Smooth muscle cell (in vitro differentiated cells): ENCODE measurements at regions not wholly inside any gene's neighbourhood (a gene's known extent, or its start where the extent isn't known, plus 50 kb on each side); places are given as distances from the start of the nearest gene placed in this dataset.

Experiments used
- DNase-seq: peaks from one replicate; lab custom pipeline; 2025; ENCODE audit not compliant: unreplicated experiment; lab: John Stamatoyannopoulos, UW
- H2AFZ ChIP-seq: fragments of 200-600 bp; sonication (generic); 2 replicates; pipeline ENCODE4 v1.6.0; 2016; ENCODE audit warnings: antibody characterized with exemption, low read depth, mild to moderate bottlenecking
- H3F3A ChIP-seq: fragments of 200-600 bp; sonication (generic); 2 replicates; pipeline ENCODE4 v1.6.0; 2017; ENCODE audit warnings: antibody characterized with exemption, low read depth
- H3K27ac ChIP-seq: fragments of 200-600 bp; sonication (generic); 2 replicates; pipeline ENCODE4 v1.5.1; 2016; ENCODE audit warnings: low read depth, mild to moderate bottlenecking
- H3K27me3 ChIP-seq: fragments of 200-600 bp; sonication (generic); 2 replicates; pipeline ENCODE4 v1.6.1; 2016; ENCODE audit warnings: low read depth, mild to moderate bottlenecking
- H3K36me3 ChIP-seq: fragments of 200-600 bp; sonication (generic); 2 replicates; pipeline ENCODE4 v1.5.1; 2016; ENCODE audit warnings: low read depth
- H3K4me1 ChIP-seq: fragments of 200-600 bp; sonication (generic); 2 replicates; pipeline ENCODE4 v1.5.1; 2016; ENCODE audit warnings: low read depth
- H3K4me2 ChIP-seq: fragments of 200-600 bp; sonication (generic); 2 replicates; pipeline ENCODE4 v1.6.0; 2016; ENCODE audit warnings: mild to moderate bottlenecking
- H3K4me3 ChIP-seq: fragments of 200-600 bp; sonication (generic); 2 replicates; pipeline ENCODE4 v1.5.1; 2016; ENCODE audit warnings: mild to moderate bottlenecking
- H3K79me2 ChIP-seq: fragments of 200-600 bp; sonication (generic); 2 replicates; pipeline ENCODE4 v1.6.0; 2016; ENCODE audit warnings: low read depth, mild to moderate bottlenecking
- H3K9ac ChIP-seq: fragments of 200-600 bp; sonication (generic); 2 replicates; pipeline ENCODE4 v1.6.0; 2016; ENCODE audit warnings: low read depth
- H3K9me3 ChIP-seq: fragments of 200-600 bp; sonication (generic); replicated peaks from 2 replicates; pipeline ENCODE4 v1.5.1; 2016; ENCODE audit warnings: low read depth
- H4K20me1 ChIP-seq: fragments of 200-600 bp; sonication (generic); 2 replicates; pipeline ENCODE4 v1.6.0; 2016; ENCODE audit warnings: low read depth
- WGBS: methylation state at CpG from one replicate; pipeline ENCODE4 v1.1.7; 2016; ENCODE audit warnings: low lambda C conversion rate; 5-methylcytosine and 5-hydroxymethylcytosine counted together
- TF ChIP-seq, protein P1 (sequence below): fragments of 200-600 bp; sonication (generic); IDR thresholded peaks from 2 replicates; pipeline ENCODE4 v1.5.1; 2017; ENCODE audit warnings: borderline replicate concordance, mild to moderate bottlenecking, antibody characterized with exemption; ENCODE audit not compliant: insufficient read depth, poor library complexity, severe bottlenecking

DNA sequence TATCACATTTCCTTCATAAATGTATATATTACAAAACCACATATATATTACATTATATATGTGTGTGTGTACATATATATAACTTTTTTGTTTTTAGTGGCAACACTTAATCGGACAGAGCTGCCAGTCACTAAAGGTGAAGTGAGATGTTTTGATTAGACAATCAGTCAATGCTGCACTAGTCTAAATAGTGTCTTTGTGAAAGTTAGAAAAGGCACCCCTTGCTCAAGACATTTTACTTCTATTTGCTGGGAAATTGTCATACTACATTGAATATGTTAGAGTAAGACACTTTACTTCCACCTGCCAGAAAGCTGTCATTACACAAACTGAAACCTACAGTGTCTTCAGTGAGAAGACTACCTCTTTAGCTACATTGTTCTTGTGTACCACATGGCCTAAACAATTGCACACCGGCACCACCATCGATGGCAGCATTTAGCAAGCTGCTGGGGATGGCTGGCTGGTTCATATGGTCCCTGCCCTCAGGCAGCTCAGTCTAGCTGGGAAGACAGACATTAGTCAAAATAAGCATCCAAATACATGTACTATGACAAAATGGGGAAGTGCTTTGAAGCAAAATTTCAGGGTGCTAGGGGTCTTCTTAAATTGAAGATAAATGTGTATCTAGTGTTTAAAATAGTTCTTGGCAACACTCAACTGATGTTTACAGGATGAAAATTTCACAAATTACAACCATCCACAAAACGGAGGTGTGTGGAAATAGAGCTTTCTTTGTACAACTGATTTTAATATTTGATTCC lies 148.1 kb upstream of the GATB start:
- TF ChIP-seq, protein P1, sequence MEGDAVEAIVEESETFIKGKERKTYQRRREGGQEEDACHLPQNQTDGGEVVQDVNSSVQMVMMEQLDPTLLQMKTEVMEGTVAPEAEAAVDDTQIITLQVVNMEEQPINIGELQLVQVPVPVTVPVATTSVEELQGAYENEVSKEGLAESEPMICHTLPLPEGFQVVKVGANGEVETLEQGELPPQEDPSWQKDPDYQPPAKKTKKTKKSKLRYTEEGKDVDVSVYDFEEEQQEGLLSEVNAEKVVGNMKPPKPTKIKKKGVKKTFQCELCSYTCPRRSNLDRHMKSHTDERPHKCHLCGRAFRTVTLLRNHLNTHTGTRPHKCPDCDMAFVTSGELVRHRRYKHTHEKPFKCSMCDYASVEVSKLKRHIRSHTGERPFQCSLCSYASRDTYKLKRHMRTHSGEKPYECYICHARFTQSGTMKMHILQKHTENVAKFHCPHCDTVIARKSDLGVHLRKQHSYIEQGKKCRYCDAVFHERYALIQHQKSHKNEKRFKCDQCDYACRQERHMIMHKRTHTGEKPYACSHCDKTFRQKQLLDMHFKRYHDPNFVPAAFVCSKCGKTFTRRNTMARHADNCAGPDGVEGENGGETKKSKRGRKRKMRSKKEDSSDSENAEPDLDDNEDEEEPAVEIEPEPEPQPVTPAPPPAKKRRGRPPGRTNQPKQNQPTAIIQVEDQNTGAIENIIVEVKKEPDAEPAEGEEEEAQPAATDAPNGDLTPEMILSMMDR = no peak

DNA sequence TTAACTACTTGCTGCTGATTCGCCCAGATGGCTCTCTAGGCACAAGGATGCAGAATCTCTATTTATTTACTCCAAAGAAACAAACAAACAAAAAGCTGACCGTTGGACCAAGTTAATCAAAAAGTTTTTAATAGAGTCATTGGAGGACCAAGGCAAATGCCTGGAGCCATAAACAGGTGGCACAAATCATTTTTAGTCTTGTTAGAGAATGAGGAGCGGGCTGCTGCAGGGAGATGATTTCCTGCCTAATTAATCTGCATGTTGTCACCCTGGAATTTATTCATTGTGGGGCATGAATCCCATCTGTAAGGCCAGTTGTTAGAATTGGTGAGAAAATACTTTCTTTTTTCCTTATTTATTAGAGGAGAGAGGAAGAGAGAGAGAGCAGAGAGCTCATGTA lies 147.4 kb upstream of the GATB start:
- Histone ChIP-seq H3K27ac (no peak overlapping the region), H2AFZ (no peak overlapping the region), H3K79me2 (no peaks in the 10 kb centered on the region), H3K27me3 (no peaks in the 10 kb centered on the region), H3K4me2 (no peak overlapping the region), H3F3A (no peaks in the 10 kb centered on the region), H3K4me3 (no peak overlapping the region), H3K36me3 (no peaks in the 10 kb centered on the region), H3K4me1 (peaks cover 9% of the 10 kb centered on the region), H3K9me3 (no peaks in the 10 kb centered on the region), H3K9ac (no peak overlapping the region), H4K20me1 (no peaks in the 10 kb centered on the region)
- WGBS = 88% methylated on average over 3 of the region's 3 CpGs
- no peak for DNase-seq
- TF ChIP-seq, protein P1 = no peak

More for the DNA sequence above, 148.1 kb upstream of the GATB start:
- H3F3A ChIP-seq = no peaks in the 10 kb centered on the region
- 88% methylated on average over 4 of the region's 4 CpGs for WGBS
- no peak for DNase-seq
- no peaks in the 10 kb centered on the region for H3K36me3 ChIP-seq
- H2AFZ ChIP-seq = no peak overlapping the region
- H3K79me2 ChIP-seq = no peaks in the 10 kb centered on the region
- H4K20me1 ChIP-seq = no peaks in the 10 kb centered on the region
- H3K4me2 ChIP-seq = no peak overlapping the region
- no peak overlapping the region for H3K9ac ChIP-seq
- peaks cover 9% of the 10 kb centered on the region for H3K4me1 ChIP-seq
- no peaks in the 10 kb centered on the region for H3K9me3 ChIP-seq
- H3K27ac ChIP-seq = no peak overlapping the region
- H3K27me3 ChIP-seq = no peaks in the 10 kb centered on the region
- no peak overlapping the region for H3K4me3 ChIP-seq

DNA sequence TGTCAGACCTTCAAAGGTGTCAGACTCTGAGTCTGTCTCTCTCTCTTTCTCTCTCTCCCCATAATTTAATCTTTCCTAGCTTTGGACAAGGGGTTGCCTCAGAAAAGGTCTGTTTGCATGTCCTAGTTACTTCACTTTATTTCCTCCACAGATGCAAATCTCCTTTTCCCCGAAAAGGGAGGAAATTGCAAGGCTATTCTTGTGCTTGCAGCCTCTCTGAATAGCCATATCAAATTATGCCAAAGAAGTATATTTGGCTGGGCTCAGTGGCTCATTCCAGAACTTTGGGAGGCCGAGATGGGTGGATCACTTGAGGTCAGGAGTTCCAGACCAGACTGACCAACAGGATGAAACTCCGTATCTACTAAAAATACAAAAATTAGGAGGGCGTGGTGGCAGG lies 145.6 kb upstream of the GATB start:
- Histone ChIP-seq H3K79me2 (no peaks in the 10 kb centered on the region), H3K4me1 (no peaks in the 10 kb centered on the region), H3F3A (no peaks in the 10 kb centered on the region), H3K27ac (no peak overlapping the region), H3K27me3 (no peaks in the 10 kb centered on the region), H4K20me1 (no peaks in the 10 kb centered on the region), H2AFZ (no peak overlapping the region), H3K36me3 (no peaks in the 10 kb centered on the region), H3K9ac (no peak overlapping the region), H3K4me3 (no peak overlapping the region), H3K9me3 (no peaks in the 10 kb centered on the region), H3K4me2 (no peak overlapping the region)
- TF ChIP-seq, protein P1 = no peak
- DNase-seq = no peak
- WGBS = 65% methylated on average over 4 of the region's 4 CpGs

DNA sequence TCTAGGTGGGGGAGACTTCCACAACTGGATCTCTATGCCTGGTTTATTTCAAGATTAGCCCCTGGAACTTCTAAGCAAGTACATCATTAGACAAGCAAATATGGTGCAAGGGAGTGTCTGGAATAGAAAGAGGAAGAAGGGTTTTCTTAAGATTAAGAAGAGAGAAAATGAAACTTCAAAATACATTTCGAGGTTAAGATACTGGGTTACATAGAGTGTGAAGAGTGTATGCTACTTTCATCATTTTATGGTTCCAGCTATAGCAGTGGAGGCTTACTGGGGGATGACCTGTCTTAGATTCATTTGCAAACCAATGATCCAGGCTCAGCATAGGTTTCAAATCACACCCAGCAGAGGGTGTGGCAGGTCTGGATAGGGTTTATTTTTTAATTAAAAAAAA lies 144.4 kb upstream of the GATB start:
- Histone ChIP-seq H3K4me3 (no peak overlapping the region), H3K27ac (no peak overlapping the region), H3K36me3 (no peaks in the 10 kb centered on the region), H3K79me2 (no peaks in the 10 kb centered on the region), H3K9me3 (no peaks in the 10 kb centered on the region), H4K20me1 (no peaks in the 10 kb centered on the region), H3F3A (no peaks in the 10 kb centered on the region), H2AFZ (no peak overlapping the region), H3K4me1 (no peaks in the 10 kb centered on the region), H3K4me2 (no peak overlapping the region), H3K9ac (no peak overlapping the region), H3K27me3 (no peaks in the 10 kb centered on the region)
- TF ChIP-seq, protein P1 = no peak
- no peak for DNase-seq
- WGBS = 69% methylated on average over 1 of the region's 1 CpG
